NAMALWA (cell line): ENCODE measurements at regions not wholly inside any gene's neighbourhood (a gene's known extent, or its start where the extent isn't known, plus 50 kb on each side); places are given as distances from the start of the nearest gene placed in this dataset.
A peak's percentile ranks its signal among the peaks of the same experiment; 100 is the strongest.

Experiments
- DNase-seq: peaks from one replicate; pipeline ENCODE4 v3.0.0-alpha.2; 2015; ENCODE audit warnings: low spot score

GRCh38 chr2:12498704-12499103, 218.0 kb upstream of the TRIB2 start:
- no peak for DNase-seq

GRCh38 chr2:12500899-12501298, 215.8 kb upstream of the TRIB2 start:
- no peak for DNase-seq

GRCh38 chr2:12501469-12502158, 215.1 kb upstream of the TRIB2 start:
- DNase-seq = no peak

- DNase-seq = no peak
These were observed 214.0 kb upstream of the TRIB2 start for GRCh38 chr2:12502759-12503158.

- no peak for DNase-seq
These were observed 212.3 kb upstream of the TRIB2 start for GRCh38 chr2:12504443-12504842.

GRCh38 chr2:12506846-12507245, 209.9 kb upstream of the TRIB2 start:
- no peak for DNase-seq

- DNase-seq = peak; percentile 43
These were observed 209.4 kb upstream of the TRIB2 start for GRCh38 chr2:12507295-12507694.

- DNase-seq = no peak
These were observed 206.7 kb upstream of the TRIB2 start for GRCh38 chr2:12510070-12510469.

GRCh38 chr2:12513339-12513738, 203.4 kb upstream of the TRIB2 start:
- DNase-seq = no peak

GRCh38 chr2:12514168-12514567, 202.6 kb upstream of the TRIB2 start:
- no peak for DNase-seq

- no peak for DNase-seq
These were observed 201.9 kb upstream of the TRIB2 start for GRCh38 chr2:12514631-12515437.

- DNase-seq = no peak
These were observed 200.9 kb upstream of the TRIB2 start for GRCh38 chr2:12515871-12516270.

GRCh38 chr2:12533337-12534005, 183.3 kb upstream of the TRIB2 start:
- DNase-seq = no peak

- DNase-seq = no peak
These were observed 182.0 kb upstream of the TRIB2 start for GRCh38 chr2:12534646-12535263.

- DNase-seq = no peak
These were observed 179.8 kb upstream of the TRIB2 start for GRCh38 chr2:12536976-12537375.

- DNase-seq = no peak
These were observed 178.5 kb upstream of the TRIB2 start for GRCh38 chr2:12538138-12538694.

- DNase-seq = no peak
These were observed 177.4 kb upstream of the TRIB2 start for GRCh38 chr2:12539336-12539735.

- no peak for DNase-seq
These were observed 176.8 kb upstream of the TRIB2 start for GRCh38 chr2:12539776-12540562.

GRCh38 chr2:12543076-12543977, 173.4 kb upstream of the TRIB2 start:
- DNase-seq = no peak

GRCh38 chr2:12543978-12544558, 172.7 kb upstream of the TRIB2 start:
- DNase-seq = no peak
